ENCODE measurements at regions not wholly inside any gene's neighbourhood (a gene's known extent, or its start where the extent isn't known, plus 50 kb on each side); places are given as distances from the start of the nearest gene placed in this dataset.

DNA sequence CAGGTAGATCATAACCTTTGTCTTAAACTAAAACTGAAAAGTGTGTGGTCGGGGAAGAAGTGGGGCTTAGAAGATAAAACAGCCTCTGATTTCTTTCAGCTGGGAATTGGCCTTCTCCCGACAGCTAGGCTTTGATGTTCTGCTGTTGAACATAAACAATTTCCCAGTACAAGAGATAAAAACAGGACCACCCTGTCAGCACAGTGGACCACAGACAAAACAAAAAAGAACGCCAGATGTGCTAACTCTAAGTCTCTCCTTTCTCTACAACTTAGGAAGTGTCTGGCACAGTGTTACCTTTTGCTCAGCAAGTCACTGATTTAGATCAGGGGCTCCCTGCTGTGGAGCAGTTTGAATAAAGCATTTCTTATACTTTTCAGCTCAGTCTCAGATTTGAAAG lies 87.5 kb upstream of the UXT start:
- TF ChIP-seq MYC (IDR thresholded peaks at IDR 0.05; ENCODE audit: low read depth, low read length) (no peak), POLR2A (IDR thresholded peaks at IDR 0.05; ENCODE audit: extremely low read depth, insufficient read length) (no peak), MAX (IDR thresholded peaks at IDR 0.05; ENCODE audit: low read depth, low read length) (no peak)
- TF ChIP-seq, protein P1, sequence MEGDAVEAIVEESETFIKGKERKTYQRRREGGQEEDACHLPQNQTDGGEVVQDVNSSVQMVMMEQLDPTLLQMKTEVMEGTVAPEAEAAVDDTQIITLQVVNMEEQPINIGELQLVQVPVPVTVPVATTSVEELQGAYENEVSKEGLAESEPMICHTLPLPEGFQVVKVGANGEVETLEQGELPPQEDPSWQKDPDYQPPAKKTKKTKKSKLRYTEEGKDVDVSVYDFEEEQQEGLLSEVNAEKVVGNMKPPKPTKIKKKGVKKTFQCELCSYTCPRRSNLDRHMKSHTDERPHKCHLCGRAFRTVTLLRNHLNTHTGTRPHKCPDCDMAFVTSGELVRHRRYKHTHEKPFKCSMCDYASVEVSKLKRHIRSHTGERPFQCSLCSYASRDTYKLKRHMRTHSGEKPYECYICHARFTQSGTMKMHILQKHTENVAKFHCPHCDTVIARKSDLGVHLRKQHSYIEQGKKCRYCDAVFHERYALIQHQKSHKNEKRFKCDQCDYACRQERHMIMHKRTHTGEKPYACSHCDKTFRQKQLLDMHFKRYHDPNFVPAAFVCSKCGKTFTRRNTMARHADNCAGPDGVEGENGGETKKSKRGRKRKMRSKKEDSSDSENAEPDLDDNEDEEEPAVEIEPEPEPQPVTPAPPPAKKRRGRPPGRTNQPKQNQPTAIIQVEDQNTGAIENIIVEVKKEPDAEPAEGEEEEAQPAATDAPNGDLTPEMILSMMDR (IDR thresholded peaks at IDR 0.05; ENCODE audit: low read depth, low read length), result no peak

Measured in NB4 (cell line).